ENCODE measurements at regions not wholly inside any gene's neighbourhood (a gene's known extent, or its start where the extent isn't known, plus 50 kb on each side); places are given as distances from the start of the nearest gene placed in this dataset.

DNA sequence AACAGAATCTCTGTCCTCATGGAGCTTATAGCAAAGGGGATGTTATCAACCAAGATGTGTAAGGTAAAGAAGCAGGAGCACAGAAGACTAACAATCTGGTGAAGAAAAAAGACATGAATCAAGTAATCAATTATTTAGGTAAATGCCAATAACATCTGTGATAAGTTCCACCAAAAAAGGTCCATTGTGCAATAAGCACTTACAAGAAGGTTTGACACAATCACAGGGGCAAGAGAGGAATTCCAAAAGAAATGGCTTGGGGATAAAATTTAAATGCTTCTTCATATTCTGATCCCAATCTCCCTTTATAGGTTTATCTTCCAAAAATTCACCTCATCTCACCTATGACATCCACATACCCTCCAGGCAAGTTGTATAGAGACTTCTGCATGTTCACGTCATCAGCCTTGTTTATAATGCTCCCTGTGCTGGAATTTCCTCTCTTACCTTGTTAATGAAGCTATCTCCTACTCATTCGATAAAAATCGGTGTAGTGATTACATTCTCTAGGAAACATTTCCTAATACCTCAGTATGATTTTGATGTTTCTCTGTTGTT is 53.6 kb upstream of the DPT start:
- no peak for DNase-seq (ENCODE audit: low read depth in 2 of 2)

DNA sequence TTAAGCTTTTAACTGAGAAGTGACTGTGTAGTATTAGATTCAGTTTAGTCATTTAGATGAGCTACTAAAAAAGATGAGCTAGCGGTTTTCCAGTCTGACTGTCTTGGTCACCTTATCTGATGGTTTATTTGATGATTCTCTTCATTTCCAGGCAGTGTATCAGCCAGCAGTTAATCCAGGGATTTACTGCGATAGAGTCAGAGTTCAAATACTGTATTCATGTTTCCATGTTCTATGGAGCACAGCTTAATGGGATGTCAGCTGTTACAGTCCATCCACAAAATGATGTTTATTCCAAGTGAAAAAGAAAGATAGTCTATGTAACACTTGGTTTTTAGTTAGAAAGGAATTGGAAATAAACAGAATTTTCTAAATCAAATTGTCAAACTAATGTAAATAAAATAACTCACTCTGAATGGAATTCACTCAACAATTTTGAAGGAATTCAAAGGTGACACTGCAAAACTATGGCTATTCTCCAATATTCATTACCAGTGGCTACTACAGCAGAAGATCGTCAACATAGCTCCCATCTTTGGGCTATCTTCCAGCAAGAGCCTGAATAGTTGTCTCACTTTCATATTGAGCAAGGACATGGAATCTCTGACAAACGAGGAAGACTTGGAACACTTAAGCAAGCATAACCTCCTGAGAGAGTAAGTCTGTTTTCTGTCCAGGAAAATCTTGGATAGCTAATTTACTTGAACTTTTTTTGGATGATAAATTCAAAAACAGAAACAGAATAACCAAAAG is 54.6 kb upstream of the DPT start:
- no peak for DNase-seq (ENCODE audit: low read depth in 2 of 2)

DNA sequence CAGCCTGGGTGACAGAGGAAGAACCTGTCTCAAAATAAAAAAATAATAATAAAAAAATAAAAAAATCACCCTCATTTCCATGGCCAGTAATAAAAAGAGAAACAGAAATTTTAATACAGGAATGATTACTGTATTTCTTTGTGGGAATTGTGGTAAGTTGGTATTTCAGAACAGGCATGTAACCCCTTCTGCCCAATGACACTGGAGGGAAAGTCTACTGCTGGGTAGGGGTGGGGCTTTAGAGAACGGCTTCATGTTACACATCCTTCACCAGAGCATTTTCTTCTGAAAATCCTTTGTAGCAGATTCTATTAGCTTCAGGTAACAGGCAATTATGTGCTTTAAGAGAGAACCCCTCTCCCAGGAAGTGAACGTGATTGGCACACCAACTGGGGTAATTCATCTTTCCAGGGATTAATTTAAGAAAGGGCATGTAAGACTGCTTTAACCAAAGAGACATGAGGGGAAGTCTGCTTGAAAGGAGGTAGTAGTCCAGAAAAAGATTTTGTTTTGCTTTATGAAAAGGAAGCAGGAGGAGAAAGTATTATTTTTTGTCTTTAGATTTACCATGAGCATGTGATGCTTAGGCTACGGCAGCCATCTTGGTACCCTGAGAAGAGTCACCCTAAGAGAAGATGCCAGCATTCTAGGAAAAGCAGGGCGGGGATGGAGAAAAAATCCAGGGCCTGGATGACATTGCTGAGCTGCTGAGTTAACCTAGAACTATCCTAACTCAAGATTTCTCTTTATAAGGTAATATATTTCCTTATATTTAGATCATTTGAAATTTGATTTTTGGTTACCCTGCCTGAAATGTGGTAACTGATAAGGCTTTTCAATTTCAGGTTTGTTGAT is 57.7 kb upstream of the DPT start:
- no peak for DNase-seq (ENCODE audit: low read depth in 2 of 2)

DNA sequence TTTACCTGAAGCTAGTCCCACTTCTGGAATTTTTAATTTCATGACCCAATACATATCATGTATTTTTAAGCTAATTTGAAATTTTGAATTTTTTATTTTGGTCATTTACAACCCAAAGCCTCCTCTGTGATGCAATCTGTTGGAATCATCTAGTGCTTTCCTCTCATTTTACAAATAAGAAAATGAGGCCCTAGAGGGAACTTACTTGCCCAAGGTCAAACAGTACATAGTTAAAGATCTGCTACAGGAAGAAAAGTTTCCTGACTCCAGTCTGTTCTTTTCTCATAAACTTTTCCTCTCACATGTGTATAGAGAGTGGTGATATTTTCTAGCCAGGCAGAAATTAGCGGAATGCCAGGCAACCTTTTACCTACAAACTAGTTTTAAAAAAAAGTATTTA is 59.3 kb upstream of the DPT start:
- DNase-seq (ENCODE audit: low read depth in 2 of 2): no peak

DNA sequence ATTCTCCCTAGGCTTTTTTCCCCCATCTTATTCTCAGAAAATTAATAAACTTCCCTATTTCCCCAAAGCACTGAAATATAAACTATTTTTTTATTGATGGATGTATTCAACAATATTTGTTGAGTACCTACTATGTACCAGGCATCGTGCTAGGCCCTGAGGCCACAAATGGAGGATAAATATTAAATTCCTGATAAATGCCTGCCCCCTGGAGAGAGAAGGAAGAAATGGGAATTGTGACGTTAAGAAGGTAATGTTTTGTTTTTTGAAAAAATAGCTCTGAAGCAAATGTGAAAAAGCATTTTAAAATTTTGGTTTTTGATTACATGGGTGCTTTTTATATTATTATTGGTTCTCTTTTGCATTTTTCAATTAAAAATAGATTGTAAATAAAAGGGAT is 60.5 kb upstream of the DPT start:
- no peak for DNase-seq (ENCODE audit: low read depth in 2 of 2)

DNA sequence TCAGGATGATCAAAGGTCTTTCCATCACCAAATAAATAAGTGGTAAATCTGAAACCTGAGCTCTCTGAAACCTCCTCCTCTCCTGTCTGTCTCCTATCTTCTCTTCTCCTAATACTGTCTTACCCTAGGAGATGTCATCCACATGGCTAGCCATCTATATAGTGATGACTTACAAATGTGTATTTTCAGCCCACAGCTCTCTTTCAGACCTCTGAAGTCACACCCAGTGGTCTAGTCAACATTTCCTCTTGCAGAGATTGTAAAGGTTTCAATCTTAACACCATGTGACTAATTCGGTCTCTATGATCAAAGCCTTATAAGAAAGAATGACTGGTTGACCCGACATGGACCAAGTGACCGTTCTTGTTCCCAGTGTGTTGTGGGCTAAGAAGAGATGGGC is 63.1 kb upstream of the DPT start:
- no peak for DNase-seq (ENCODE audit: low read depth in 2 of 2)

DNA sequence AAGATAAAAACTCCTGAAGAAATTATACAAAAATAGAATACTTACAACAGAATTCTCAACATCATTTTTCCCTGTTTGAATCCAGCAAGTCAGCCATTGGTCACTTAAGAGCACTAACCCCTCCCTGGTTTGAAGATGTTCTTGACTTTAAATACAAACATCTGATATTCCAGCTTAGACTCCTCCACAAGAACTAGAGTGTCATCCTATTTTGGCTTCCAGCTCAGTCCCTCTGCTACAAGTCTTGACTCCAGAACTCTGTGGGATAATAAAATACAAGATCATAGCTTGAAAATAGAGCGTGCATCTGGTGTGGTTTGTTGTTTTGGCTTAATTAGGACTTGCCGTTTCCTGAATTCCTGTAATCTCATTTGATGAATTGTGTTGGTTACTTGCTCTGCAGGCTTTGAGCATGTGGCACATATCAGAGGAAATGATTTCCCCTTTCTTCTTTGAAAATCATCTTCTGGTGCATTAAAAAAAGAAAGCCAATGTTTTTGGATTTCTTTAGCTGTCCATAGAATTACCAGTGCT is 63.7 kb upstream of the DPT start:
- no peak for DNase-seq (ENCODE audit: low read depth in 2 of 2)

DNA sequence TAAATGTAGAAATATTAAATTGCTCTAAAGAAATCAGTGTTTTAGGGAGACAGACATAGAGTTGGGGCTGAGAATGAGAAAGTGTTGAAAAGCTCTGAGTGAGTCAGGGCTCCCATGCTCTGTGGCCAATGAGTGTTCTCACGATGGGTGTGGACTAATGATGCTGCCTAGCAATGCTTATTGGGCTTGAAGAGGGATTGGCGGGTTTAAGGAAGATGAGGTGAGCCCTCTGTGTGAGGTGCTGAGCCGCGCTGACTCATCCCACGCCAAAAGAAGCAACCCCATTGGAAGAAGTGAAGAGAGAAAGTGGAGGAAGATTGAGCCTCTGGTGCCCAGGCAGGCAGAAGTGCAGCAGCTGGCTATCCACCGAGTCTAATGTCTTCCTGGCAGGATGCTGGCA is 65.1 kb upstream of the DPT start:
- no peak for DNase-seq (ENCODE audit: low read depth in 2 of 2)

DNA sequence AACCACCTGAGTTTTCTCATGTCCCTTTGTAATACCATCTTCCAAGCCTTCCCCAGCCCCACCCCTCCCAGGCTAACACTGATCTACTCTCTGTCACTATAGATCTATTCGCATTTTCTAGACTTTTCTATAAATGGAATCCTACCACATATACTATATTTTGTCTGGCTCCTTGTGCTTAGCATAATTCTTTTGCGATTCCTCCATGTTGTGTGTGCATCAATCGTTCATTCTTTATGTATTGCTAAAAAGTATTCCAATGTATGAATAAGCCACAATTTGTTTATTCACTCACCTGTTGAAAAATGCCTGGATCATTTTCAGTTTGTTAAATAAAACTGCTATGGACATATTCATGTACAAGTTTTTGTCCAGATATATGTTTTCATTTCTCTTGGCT is 66.7 kb upstream of the DPT start:
- DNase-seq (ENCODE audit: low read depth in 2 of 2): no peak

DNA sequence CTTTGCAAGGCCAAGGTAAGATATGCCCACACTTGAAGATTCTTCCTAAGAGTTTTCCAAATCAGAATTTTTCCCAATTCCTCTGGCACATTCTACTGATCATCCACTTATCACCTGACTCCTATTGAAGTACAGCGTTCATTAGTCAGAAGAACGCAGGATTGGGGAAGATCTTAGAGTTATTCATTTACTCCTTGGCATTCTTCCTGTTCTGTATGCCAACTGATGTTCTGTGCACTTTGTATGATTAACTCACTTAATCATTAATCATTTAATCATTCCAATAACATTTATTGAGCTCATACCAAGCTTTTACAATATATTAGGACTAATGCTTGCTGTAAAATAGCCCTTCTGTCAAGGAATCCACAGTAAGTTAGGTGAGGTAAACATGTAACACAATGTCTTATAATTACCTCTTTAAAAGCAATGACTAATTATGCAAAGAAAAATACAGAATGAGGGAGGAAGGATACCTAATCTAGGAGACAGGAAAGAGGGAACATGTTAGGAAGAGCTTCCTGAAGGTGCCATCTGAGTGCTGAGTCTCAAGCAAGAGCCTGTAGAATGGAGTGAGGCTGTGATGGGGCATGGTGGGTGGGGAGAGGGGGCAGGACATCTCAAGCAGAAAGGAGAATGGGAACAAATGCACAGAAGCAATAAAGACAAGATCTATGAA is 71.1 kb upstream of the DPT start:
- DNase-seq (ENCODE audit: low read depth in 2 of 2): no peak

DNA sequence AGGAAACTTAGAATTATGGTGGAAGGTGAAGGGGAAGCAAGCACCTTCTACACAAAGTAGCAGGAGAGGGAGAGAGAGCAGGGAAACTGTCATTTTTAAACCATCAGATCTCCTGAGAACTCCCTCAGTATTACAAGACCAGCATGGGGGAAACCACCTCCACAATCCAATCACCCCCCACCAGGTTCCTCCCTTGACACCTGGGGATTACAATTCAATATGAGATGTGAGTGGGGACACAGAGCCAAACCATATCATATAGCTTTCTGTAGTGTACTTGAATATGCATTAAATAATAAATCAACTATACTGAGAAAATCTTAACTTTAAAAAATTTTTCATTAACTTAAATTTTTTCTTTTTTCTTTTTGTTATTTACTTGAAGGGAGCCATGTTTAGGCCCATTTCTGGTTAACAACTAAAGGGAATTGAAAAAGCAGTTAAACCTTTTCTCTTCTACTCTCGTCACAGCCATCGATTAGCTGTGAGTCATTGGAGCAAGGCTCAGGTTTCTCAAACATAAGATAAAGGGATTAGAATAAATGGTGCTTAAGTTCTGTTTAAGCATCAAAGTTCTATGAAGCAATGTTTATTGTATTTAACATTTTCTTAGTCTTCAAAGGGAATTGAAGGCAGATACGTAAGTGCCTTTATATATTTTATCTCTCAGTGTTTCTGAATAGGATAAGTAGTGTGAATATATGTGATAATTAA is 72.2 kb upstream of the DPT start:
- DNase-seq (ENCODE audit: low read depth in 2 of 2): no peak

DNA sequence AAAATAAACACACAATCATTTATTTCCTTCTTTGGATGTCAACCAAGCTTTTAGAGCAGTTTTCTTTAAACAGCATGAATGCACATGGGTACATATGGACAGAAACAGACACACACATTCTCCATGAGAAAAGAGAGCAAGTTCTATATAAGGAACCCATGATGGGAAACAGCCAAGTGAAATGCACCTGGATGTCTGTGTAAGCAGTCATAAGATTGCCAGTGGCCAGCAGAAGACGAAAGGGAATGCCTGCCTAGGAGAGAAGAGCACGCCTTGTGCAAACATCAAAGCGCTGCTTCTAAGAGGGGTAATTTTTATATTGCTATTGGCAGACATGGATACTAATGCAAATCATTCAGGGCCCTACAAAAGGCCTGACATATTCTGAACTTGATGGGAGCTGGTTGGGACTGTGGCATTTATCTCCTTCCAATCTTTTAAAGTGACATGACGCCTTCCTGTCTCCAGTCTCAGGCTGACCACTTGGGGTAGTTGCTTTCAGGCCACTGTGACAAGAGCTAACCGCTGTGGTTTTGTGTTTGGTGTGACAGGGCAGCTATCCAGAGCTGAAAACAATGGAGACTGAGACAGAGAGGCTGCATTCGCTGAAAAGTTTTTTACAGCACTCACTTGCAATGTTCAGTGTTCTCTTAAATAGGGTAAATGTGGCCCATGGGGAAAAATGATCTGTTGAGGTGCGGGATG is 75.0 kb upstream of the DPT start:
- no peak for DNase-seq (ENCODE audit: low read depth in 2 of 2)

DNA sequence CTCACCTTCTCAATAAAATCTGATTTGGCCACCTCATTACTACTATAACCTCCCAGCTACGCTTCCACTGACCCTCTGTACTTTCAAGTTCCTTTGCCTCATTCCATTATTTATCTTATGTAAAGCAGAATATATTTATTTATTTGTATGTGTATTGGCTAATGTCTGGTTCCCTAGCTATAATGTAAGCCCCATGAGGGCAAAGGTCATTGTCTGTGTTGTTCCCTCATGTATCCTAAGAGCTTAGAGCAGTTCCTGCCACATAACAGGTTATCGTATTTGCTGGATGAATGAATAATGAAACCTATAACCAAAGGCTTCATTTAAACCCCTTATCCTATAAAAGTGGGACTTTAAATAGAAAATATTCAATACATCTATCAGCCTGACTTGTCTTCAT is 77.9 kb upstream of the DPT start:
- no peak for DNase-seq (ENCODE audit: low read depth in 2 of 2)

DNA sequence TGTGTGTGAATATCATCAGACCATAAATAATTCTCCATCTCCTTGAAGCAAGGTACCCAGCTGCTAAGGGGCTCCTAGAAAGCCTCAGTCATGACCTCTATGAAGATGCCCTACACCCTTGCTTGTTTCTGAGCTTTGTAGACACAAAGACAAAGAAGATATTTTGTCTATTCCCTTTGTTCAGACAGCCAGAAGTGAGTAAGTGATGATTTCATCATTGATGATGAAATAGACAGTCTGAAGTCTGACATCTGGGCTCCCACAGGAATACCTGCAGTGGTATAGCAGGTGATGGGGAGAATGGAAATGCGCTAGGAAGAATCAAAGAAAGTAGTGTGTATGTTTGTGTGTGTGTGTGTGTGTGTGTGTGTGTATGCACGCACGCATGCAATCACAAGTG is 82.2 kb upstream of the DPT start:
- no peak for DNase-seq (ENCODE audit: low read depth in 2 of 2)

DNA sequence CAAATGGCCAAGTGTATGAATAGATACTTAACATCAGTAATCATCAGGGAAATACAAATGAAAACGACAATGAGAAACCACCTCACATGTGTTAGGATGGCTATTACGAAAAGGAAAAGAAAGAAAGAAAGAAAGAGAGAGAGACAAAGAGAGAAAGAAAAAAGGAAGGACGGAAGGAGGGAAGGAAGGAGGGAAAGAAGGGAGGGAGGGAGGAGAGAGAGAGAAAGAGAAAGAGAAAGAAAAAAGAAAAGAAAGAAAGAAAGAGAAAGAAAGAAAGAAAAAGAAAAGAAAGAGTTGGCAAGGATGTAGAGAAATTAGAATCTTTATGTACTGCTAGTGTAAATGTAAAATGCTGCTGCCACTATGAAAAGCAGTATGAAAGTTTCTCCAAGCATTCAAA is 90.7 kb upstream of the DPT start:
- no peak for DNase-seq (ENCODE audit: low read depth in 2 of 2)

DNA sequence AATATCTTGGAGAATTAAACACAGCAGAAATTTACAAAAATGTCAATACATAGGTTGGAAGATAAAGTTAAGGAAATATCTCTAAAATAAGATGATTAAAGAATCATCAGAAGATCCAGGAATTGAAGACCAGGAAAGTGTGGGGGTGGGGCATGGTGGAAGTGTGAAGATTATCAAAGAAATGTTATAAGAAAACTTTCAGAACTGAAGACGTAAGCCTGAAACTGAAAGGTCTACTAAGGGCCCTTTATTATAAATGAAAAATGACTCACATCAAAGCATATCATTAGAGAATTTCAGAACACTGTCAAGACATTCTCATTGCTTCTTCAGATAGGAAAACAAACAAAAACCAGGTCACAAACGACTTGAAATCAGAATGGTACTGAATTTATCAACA is 92.4 kb upstream of the DPT start:
- no peak for DNase-seq (ENCODE audit: low read depth in 2 of 2)

DNA sequence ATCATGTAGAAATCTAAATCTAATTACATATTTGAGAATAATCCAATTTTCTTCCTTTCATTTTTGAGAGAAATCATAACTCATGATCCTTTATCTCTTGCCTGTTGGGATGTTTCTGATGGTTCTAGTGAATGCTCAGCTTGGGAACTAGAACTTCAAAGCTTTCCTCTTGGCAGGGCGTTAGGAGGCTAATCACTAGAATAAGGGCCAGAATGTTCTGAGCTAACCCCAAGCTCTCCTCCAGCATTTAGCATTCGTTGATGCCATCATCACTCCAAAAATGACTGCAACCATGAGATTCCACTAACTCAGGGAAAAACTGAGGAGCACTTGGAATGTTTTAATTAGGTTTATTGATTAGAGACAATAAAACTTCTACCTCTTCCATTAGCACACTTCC is 93.9 kb upstream of the DPT start:
- no peak for DNase-seq (ENCODE audit: low read depth in 2 of 2)

DNA sequence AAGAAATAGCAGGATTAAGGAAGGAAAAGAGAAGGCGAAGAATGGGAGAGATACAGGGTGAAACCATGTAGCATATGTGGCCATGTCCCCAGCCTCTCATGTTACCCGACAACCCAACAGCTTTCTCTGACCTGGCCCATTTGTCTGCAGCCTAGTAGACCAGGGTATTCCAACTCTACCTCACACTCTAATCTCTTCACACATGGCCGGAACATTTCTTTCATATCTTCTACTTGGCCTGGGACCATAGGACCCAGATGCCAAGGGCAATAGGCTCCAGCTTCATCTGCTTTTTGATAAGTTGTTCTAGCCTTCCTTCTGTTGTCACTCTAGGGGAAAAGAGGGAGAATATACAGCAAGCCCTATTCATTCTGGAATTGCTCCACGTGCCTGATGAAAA is 95.0 kb upstream of the DPT start:
- no peak for DNase-seq (ENCODE audit: low read depth in 2 of 2)

DNA sequence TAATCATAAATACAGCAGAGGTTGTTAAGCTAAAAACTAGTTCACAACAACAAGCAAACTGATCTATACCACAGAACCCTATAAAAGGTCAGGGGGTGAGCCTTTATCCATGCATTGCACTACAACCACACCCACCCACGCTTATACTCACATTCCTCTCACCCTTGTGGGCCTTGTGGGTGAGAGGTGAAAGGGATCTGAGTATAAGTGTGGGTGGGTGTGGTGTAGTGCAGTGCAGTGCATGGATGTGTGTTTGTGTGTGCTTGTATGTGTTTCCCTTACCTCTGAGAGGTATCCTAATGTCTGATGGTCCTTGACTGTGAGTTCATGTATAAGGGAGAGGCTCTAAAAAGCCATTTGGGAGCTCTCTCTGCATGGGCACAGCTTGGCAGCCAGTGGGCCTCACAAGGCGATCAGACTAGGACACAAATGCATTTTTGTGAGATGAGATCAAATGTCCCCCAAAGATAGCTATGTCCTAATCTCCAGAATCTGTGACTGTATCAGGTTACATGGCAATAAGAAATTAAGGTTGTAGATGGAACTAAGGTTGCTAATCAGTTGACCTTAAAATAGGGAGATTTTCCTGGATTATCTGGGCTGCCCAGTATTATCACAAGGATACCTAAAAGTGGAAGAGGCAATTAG is 95.5 kb upstream of the DPT start:
- DNase-seq (ENCODE audit: low read depth in 2 of 2): peak in 1 of 2 donors; percentile 6

DNA sequence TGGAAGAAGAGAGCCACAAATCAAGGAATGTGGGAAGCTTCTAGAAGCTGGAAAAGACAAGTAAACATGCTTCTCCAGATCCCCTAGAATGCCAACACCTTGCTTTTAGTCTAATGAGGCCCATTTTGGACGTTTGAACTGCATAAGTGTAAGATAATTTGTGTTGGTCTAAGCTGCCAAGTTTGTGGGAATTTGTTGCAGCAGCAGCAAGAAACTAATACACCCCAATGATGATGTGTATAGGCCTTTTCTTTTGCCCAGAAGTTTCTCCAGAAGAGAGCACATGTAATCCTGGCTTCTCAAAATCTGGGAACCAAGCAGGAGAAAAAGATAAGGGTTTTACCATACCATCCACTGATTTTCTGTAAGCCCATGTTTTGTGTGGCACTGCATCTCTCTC is 96.1 kb upstream of the DPT start:
- DNase-seq (ENCODE audit: low read depth in 2 of 2): no peak
